ENCODE measurements at regions not wholly inside any gene's neighbourhood (a gene's known extent, or its start where the extent isn't known, plus 50 kb on each side); places are given as distances from the start of the nearest gene placed in this dataset.

GRCh38 chr17:69607162-69607834, 192.8 kb downstream of the MAP2K6 start (continued):
- TF ChIP-seq ZBTB40 (IDR thresholded peaks at IDR 0.05): no peak
- TF ChIP-seq ZBTB40 (CRISPR knock-in tag; IDR thresholded peaks at IDR 0.05): no peak
- no peak for TF ChIP-seq RFX7 (CRISPR knock-in tag; IDR thresholded peaks at IDR 0.05)
- peak; percentile 19; the same call in 1 of the 2 replicates for TF ChIP-seq REST (IDR thresholded peaks at IDR 0.05; ENCODE audit: borderline replicate concordance)
- no peak for TF ChIP-seq REST (CRISPR knock-in tag; IDR thresholded peaks at IDR 0.05; ENCODE audit: low read depth)
- no peak for TF ChIP-seq FOXK2 (conservative IDR thresholded peaks at IDR 0.05 in 1 of 2, IDR thresholded peaks at IDR 0.05 in 1 of 2; ENCODE audit: low read depth in 2 of 2)
- no peak for TF ChIP-seq PHB2 (IDR thresholded peaks at IDR 0.05; ENCODE audit: low read depth)
- peak; percentile 45 to 65 (median 57) for TF ChIP-seq CTCF (IDR thresholded peaks at IDR 0.05 in 2 of 3, conservative IDR thresholded peaks at IDR 0.05 in 1 of 3; ENCODE audit: insufficient read depth in 2 of 3, low read depth in 1 of 3, low read length in 3 of 3)
- TF ChIP-seq SRSF7 (optimal IDR thresholded peaks at IDR 0.05; ENCODE audit: low read depth, low read length): no peak

Data from K562 (cell line).